Sciatic nerve (tissue), 2 donors: ENCODE measurements at regions not wholly inside any gene's neighbourhood (a gene's known extent, or its start where the extent isn't known, plus 50 kb on each side); places are given as distances from the start of the nearest gene placed in this dataset.

Experiments
- ATAC-seq: fragments of 200-7000 bp; cut with Tn5 transposase; one replicate; pipeline ENCODE4 v1.9.1; 2020; ENCODE audit warnings: mild to moderate bottlenecking, moderate library complexity
- DNase-seq: peaks from one replicate; pipeline ENCODE4 v3.0.0-alpha.2; 2020; ENCODE audit warnings: low spot score
- intact Hi-C: fragments of 100-400 bp; cut with DNase I; formaldehyde crosslinking; loops from one replicate; pipeline ENCODE4 v1.14.2; 2022
- donor health status: DM: no; HTN: no; CAD: no.
- donor health status: DM: no; HTN: no; CAD: no.

DNA sequence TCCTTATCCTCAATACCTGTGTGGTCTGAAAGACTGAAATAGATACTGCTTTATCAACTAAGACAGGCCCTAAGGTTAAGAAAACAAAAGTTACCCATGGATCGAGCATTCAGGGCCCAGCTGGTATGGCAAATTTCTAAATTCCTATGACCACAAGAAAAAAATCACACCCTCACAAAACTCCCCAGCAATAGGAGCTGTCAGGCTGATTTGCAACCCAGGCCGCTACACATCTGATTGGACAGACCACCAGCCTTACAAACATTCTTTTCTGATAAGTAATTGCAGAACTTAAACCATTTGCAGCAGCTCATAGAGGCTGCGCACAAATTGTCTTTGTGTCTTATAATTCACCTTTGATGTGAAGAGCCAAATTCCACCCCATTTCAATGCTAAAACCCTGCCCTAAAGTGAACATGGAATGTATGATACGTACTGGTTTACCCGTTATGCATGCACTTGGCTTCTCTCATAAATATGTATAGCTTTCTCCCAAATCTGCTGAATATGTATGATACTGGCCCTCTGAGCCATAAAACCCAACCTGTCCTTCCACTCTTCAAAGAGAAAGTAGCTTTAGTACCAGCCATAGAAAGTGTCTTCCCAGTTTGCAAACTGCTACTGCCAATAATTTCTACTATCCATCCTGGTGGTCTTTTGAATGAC, 842.5 kb downstream of the GRID1 start:
- no peak for DNase-seq
- intact Hi-C loops: no loop called here

DNA sequence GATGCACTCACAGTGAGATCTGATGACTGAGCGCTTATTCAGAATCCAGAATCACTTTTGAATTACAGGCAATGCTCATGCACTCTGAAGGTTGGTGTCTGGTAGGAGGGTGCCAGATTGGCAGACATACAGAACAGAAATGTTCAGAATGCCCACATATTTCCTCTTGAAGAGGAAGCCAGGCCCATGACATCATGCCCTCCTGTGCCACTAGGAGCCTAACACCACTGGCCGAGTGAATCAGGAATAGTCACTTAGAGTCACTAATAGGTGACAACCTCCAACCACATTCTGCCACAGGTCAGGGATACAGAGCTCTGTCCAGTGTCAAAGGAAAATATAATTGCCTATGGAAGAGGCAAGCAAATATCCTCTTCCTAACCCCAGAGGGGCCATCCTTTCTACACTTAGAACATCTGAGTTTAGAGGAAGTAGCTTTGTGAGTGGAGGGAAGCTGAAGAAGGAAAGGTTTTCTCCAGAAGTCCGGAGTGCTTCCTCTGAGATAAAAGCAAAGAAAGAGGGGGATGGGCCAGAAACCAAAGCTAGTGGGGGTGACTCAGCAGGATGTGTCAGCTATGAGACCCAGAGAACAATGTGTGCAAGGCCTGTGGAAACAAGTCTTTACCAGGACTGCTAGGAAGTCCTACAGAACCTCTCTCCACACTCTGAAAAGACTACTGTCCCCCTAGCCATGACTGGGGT, 838.8 kb downstream of the GRID1 start:
- intact Hi-C loops: no loop called here
- DNase-seq (no peak), ATAC-seq (no peak)

More for the DNA sequence above, 842.5 kb downstream of the GRID1 start:
- ATAC-seq: no peak

DNA sequence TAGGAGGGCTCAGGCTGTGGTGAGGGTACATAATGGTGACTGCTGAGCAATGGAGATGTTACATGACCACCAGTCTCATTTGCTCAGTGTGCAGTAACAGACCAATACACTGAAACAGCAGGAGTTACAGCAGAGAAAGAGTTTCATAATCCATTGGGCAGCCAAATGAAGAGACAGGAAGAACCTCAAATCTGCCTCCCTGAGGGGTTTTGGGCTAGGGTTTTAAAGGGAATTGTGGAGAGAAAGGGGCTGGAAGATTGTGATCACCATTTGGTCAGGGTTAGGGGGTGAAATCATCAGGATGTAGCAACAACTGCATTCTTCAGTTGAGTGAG, 838.3 kb downstream of the GRID1 start:
- intact Hi-C loops: no loop called here
- no peak for DNase-seq
- ATAC-seq: no peak

- ATAC-seq: no peak
- DNase-seq: no peak
- intact Hi-C loops: no loop called here
Observed at GRCh38 chr10:85531706-85532105, 834.9 kb downstream of the GRID1 start.

GRCh38 chr10:85532773-85533172, 833.8 kb downstream of the GRID1 start:
- intact Hi-C loops: no loop called here
- DNase-seq (no peak), ATAC-seq (no peak)

DNA sequence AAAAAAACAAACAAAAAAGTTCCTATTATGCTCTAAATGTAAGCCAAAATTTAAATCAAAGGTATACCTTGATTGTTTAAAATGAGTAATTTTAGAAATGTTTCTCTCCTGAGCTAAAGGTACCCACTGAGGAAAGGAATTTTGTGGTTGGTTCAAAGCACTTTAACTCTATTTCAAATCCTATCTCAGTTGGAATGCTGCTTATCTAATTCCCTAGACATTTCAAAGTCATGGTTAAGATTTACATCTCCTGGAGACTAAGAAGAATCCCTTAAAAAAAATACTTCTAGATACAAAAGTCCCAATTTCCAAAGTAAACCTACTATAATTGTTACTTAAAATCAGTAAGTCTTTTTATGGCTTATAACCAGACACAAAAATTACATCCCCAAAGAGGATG, 830.7 kb downstream of the GRID1 start:
- DNase-seq (no peak), ATAC-seq (no peak)
- intact Hi-C loops: no loop called here

DNA sequence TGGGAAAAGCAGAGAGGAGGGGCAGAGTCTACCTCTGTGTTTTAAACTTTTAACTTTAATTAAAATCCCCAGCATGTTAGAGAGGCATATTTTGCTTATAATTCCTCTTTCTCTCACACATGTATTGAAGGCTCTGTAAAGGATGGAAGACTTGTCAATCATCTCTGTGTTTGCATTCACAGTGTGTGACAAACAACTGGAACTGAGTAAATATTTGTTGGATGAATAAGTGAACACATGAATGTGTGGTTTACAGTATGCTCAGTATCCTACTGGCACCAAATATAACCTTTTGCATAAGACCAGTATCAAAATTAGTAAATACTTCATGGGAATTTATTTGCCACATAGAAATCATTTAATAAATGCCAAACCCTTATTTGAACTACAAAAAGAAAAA, 829.0 kb downstream of the GRID1 start:
- ATAC-seq: no peak
- intact Hi-C loops: no loop called here
- no peak for DNase-seq

- DNase-seq (no peak), ATAC-seq (no peak)
- intact Hi-C loops: no loop called here
Observed at GRCh38 chr10:85538601-85539000, 828.0 kb downstream of the GRID1 start.

- DNase-seq (no peak), ATAC-seq (no peak)
- intact Hi-C loops: no loop called here
Observed at GRCh38 chr10:85542152-85542551, 824.4 kb downstream of the GRID1 start.

DNA sequence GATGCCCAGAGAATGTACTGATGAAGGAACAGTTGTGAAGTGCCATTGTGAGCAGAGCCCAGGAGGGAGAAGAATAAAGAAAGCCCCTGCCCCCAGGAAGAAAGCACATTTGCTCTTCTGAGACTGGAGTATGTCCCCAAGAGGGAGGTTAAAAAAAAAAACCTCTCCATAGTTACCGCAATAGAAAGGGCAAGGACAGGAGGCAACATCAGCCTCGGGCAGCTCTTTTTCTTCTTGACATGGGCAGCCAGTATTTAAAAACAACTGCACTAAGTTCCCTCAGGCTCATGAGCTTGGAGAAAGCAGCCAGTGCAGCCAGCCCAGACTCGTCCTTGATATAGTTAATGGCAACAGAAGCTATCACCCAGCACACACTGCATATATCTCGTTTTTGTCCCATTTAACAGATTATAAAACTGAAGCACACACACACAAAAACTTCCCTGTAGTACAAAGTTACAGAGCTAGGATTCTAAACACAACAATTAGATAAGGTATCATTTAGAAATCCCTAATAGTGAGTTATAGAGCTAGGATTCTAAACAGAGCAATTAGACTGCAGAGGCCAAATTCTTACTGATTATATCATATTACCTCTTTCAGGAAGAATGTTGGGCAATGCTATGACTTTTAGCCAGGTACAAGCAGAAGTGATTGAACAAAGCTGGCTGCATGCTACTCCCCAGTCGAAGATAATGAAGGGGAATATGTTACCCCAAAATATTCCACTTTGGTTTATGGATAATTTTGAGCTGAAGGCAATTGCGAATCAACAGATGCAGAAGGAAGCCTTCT, 823.5 kb downstream of the GRID1 start:
- DNase-seq: no peak
- no peak for ATAC-seq
- intact Hi-C loops: no loop called here

GRCh38 chr10:85544956-85545355, 821.6 kb downstream of the GRID1 start:
- no peak for ATAC-seq
- DNase-seq: no peak
- intact Hi-C loops: no loop called here

- DNase-seq (no peak), ATAC-seq (no peak)
- intact Hi-C loops: no loop called here
Observed at GRCh38 chr10:85545874-85546273, 820.7 kb downstream of the GRID1 start.

- DNase-seq: no peak
- ATAC-seq: no peak
- intact Hi-C loops: no loop called here
Observed at GRCh38 chr10:85547460-85548023, 819.1 kb downstream of the GRID1 start.

- ATAC-seq: peak; percentile 80
- no peak for DNase-seq
- intact Hi-C loops: no loop called here
Observed at GRCh38 chr10:85548034-85548433, 818.6 kb downstream of the GRID1 start.
